ENCODE measurements at regions not wholly inside any gene's neighbourhood (a gene's known extent, or its start where the extent isn't known, plus 50 kb on each side); places are given as distances from the start of the nearest gene placed in this dataset.

DNA sequence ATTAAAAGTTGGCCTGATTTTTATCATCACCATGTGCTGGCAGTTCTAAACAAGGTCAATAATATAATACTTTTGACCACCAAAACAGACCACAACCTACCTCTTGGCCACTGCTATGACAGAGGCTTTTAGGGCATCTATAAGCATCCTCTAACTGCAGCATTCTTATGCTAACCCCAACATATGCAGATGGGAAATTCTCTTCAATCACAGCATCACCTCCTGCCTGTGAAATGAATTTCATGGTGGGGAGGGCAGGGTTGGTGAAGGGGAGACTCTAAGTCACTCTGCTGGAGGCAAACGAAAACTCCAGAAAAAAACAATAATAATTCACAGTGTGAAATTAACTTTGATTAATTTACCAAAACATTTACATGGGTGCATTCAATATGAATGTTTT is 78.8 kb upstream of the FAR2 start:
- Histone ChIP-seq H3K36me3 (ENCODE audit: insufficient read depth, low read length) (no peaks in the 10 kb centered on the region), H3K4me3 (ENCODE audit: low read depth in 1 of 2, low read length in 2 of 2) (no peak overlapping the region), H3K79me2 (ENCODE audit: insufficient read depth, low read length) (no peaks in the 10 kb centered on the region), H3K4me2 (ENCODE audit: insufficient read depth, low read length) (no peak overlapping the region), H3K27me3 (ENCODE audit: insufficient read depth, low read length, poor library complexity) (peaks cover 5% of the 10 kb centered on the region), H3K27ac (ENCODE audit: low read length) (no peak overlapping the region), H4K20me1 (ENCODE audit: insufficient read depth, low read length) (no peaks in the 10 kb centered on the region), H3K4me1 (ENCODE audit: insufficient read depth, low read length) (no peaks in the 10 kb centered on the region), H3K9me3 (ENCODE audit: insufficient read depth, low read length, severe bottlenecking) (no peaks in the 10 kb centered on the region), H2AFZ (ENCODE audit: low read depth, low read length) (no peak overlapping the region), H3K9ac (ENCODE audit: low read depth, low read length) (no peak overlapping the region)
- no peak for ATAC-seq (ENCODE audit: insufficient read depth, low read depth)
- DNase-seq: no peak
- TF ChIP-seq, protein P1, sequence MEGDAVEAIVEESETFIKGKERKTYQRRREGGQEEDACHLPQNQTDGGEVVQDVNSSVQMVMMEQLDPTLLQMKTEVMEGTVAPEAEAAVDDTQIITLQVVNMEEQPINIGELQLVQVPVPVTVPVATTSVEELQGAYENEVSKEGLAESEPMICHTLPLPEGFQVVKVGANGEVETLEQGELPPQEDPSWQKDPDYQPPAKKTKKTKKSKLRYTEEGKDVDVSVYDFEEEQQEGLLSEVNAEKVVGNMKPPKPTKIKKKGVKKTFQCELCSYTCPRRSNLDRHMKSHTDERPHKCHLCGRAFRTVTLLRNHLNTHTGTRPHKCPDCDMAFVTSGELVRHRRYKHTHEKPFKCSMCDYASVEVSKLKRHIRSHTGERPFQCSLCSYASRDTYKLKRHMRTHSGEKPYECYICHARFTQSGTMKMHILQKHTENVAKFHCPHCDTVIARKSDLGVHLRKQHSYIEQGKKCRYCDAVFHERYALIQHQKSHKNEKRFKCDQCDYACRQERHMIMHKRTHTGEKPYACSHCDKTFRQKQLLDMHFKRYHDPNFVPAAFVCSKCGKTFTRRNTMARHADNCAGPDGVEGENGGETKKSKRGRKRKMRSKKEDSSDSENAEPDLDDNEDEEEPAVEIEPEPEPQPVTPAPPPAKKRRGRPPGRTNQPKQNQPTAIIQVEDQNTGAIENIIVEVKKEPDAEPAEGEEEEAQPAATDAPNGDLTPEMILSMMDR (IDR thresholded peaks at IDR 0.05; ENCODE audit: borderline replicate concordance, extremely low read depth, low read length, poor library complexity, severe bottlenecking): no peak
- TF ChIP-seq EZH2 (IDR thresholded peaks at IDR 0.05; ENCODE audit: borderline replicate concordance, low read depth, low read length, severe bottlenecking): no peak

DNA sequence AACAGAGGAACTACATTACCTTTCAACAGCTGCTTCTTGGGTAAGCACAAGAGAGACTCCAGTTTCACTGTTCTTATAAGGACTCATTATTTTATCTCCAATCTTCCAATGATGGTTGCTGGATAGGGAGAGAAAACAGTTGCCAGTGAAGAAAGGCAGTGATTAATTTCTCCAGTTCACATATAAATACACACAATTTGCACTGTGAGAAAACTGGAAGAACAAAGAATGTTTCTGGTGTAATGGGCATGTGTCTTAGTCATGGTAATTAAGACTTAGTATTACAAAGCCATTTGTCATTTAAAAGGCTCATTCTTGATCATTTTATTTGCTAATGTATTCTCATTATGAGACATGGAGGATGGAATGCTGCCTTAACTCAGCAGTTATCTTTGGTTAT is 78.0 kb upstream of the FAR2 start:
- Histone ChIP-seq H3K4me1 (ENCODE audit: insufficient read depth, low read length) (no peaks in the 10 kb centered on the region), H3K27me3 (ENCODE audit: insufficient read depth, low read length, poor library complexity) (peaks cover 5% of the 10 kb centered on the region), H3K79me2 (ENCODE audit: insufficient read depth, low read length) (no peaks in the 10 kb centered on the region), H3K27ac (ENCODE audit: low read length) (no peak overlapping the region), H3K36me3 (ENCODE audit: insufficient read depth, low read length) (no peaks in the 10 kb centered on the region), H3K9me3 (ENCODE audit: insufficient read depth, low read length, severe bottlenecking) (no peaks in the 10 kb centered on the region), H3K9ac (ENCODE audit: low read depth, low read length) (no peak overlapping the region), H3K4me3 (ENCODE audit: low read depth in 1 of 2, low read length in 2 of 2) (no peak overlapping the region), H3K4me2 (ENCODE audit: insufficient read depth, low read length) (no peak overlapping the region), H4K20me1 (ENCODE audit: insufficient read depth, low read length) (no peaks in the 10 kb centered on the region), H2AFZ (ENCODE audit: low read depth, low read length) (no peak overlapping the region)
- TF ChIP-seq EZH2 (IDR thresholded peaks at IDR 0.05; ENCODE audit: borderline replicate concordance, low read depth, low read length, severe bottlenecking): no peak
- TF ChIP-seq, protein P1 (IDR thresholded peaks at IDR 0.05; ENCODE audit: borderline replicate concordance, extremely low read depth, low read length, poor library complexity, severe bottlenecking): no peak
- ATAC-seq (ENCODE audit: insufficient read depth, low read depth) (no peak), DNase-seq (no peak)

DNA sequence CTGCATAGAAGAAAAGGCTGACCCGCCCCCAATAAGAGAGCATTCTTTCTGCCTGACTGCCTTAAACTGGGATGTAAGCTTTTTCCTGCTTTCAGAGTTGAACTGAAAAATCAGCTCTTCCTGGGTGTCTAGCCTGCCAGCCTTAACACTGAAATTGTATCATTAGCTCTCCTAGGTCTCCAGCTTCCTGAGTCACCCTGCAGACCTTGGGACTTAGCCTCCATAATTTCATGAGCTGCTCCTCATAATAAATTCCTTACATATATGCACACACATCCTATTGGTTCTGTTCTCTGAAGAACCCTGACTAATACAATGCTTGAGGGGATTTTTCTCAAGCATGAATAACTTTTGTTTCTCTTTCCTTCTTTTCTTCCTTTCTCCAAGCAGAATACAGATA is 76.4 kb upstream of the FAR2 start:
- H3K4me1 ChIP-seq (ENCODE audit: insufficient read depth, low read length): no peaks in the 10 kb centered on the region
- H3K27ac ChIP-seq (ENCODE audit: low read length): no peak overlapping the region
- no peaks in the 10 kb centered on the region for H3K36me3 ChIP-seq (ENCODE audit: insufficient read depth, low read length)
- H3K27me3 ChIP-seq (ENCODE audit: insufficient read depth, low read length, poor library complexity): peaks cover 5% of the 10 kb centered on the region
- ATAC-seq (ENCODE audit: insufficient read depth, low read depth) (no peak), DNase-seq (no peak)
- H3K9me3 ChIP-seq (ENCODE audit: insufficient read depth, low read length, severe bottlenecking): no peaks in the 10 kb centered on the region
- H3K4me3 ChIP-seq (ENCODE audit: low read depth in 1 of 2, low read length in 2 of 2): no peak overlapping the region
- H3K4me2 ChIP-seq (ENCODE audit: insufficient read depth, low read length): no peak overlapping the region
- no peak for TF ChIP-seq EZH2 (IDR thresholded peaks at IDR 0.05; ENCODE audit: borderline replicate concordance, low read depth, low read length, severe bottlenecking)
- TF ChIP-seq, protein P1 (IDR thresholded peaks at IDR 0.05; ENCODE audit: borderline replicate concordance, extremely low read depth, low read length, poor library complexity, severe bottlenecking): no peak
- H4K20me1 ChIP-seq (ENCODE audit: insufficient read depth, low read length): no peaks in the 10 kb centered on the region
- no peak overlapping the region for H2AFZ ChIP-seq (ENCODE audit: low read depth, low read length)
- no peak overlapping the region for H3K9ac ChIP-seq (ENCODE audit: low read depth, low read length)
- H3K79me2 ChIP-seq (ENCODE audit: insufficient read depth, low read length): no peaks in the 10 kb centered on the region
